B cell (primary cell): ENCODE measurements at regions not wholly inside any gene's neighbourhood (a gene's known extent, or its start where the extent isn't known, plus 50 kb on each side); places are given as distances from the start of the nearest gene placed in this dataset.

Experiments used
- EZH2 ChIP-seq: IDR thresholded peaks from 2 replicates; pipeline ENCODE4 v1.6.1; 2012; ENCODE audit warnings: borderline replicate concordance, low read depth, mild to moderate bottlenecking, moderate library complexity, low read length; ENCODE audit not compliant: insufficient read depth, poor library complexity, severe bottlenecking
- TF ChIP-seq, protein P1 (sequence below): fragments of 200-600 bp; IDR thresholded peaks from one replicate; pipeline ENCODE4 v1.8.0; 2022; ENCODE audit warnings: antibody characterized with exemption, mild to moderate bottlenecking

DNA sequence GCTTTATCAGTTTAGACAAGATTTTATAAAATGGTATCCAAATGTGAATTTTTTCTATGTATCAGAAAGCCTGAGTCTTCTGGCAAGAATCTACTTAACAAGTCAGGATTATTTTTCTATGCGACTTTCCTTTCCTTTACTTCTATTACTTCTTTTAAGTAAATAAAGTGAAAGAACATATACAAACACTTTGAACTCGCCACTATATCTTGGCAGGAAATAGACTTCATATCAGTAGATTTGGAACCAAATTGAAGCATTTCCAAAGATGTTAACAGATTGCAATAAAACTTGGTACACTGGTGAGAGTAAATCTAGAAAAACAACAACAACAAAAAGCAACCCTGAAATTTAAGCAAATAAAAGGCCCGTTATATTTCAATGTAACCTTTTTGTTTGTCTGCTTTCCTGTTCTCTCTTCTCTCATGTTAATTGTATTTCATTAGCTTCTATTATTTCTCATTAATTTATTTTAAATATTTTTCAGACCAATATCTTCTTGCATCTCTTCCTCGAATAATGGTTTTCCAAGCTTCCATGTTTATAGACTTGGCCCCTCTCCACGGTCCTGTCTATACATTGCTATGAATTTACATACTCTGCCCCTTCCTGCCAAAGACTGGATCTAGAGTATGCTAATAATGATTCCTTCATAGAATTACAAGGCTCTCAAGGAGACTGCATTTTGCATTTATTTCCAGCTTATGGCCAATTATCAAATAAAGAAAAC, 843.6 kb downstream of the ADGRL2 start:
- TF ChIP-seq, protein P1, sequence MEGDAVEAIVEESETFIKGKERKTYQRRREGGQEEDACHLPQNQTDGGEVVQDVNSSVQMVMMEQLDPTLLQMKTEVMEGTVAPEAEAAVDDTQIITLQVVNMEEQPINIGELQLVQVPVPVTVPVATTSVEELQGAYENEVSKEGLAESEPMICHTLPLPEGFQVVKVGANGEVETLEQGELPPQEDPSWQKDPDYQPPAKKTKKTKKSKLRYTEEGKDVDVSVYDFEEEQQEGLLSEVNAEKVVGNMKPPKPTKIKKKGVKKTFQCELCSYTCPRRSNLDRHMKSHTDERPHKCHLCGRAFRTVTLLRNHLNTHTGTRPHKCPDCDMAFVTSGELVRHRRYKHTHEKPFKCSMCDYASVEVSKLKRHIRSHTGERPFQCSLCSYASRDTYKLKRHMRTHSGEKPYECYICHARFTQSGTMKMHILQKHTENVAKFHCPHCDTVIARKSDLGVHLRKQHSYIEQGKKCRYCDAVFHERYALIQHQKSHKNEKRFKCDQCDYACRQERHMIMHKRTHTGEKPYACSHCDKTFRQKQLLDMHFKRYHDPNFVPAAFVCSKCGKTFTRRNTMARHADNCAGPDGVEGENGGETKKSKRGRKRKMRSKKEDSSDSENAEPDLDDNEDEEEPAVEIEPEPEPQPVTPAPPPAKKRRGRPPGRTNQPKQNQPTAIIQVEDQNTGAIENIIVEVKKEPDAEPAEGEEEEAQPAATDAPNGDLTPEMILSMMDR, result no peak
- TF ChIP-seq EZH2, result no peak
